ENCODE measurements at regions not wholly inside any gene's neighbourhood (a gene's known extent, or its start where the extent isn't known, plus 50 kb on each side); places are given as distances from the start of the nearest gene placed in this dataset.

GRCh38 chr2:2575181-2575577, 244.1 kb upstream of the MYT1L start:
- no peak for DNase-seq

- no peak for DNase-seq
Measured at GRCh38 chr2:2574401-2575180, 243.5 kb upstream of the MYT1L start.

- DNase-seq = no peak
Measured at GRCh38 chr2:2573658-2574293, 242.7 kb upstream of the MYT1L start.

DNA sequence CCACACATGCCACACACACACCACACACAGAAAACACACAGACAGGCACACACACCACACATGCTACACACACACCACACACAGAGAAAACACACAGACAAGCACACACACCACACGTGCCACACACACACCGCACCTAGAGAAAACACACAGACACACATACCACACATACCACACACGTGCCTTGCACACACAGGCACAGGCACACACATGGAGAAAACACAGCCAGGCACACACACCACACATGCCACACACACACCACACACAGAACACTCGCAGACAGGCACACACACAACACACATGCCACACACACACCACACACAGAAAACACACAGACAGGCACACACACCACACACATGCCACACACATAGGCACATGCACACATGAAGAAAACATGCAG, 242.1 kb upstream of the MYT1L start:
- no peak for DNase-seq

- no peak for DNase-seq
Measured at GRCh38 chr2:2572393-2573204, 241.5 kb upstream of the MYT1L start.

DNA sequence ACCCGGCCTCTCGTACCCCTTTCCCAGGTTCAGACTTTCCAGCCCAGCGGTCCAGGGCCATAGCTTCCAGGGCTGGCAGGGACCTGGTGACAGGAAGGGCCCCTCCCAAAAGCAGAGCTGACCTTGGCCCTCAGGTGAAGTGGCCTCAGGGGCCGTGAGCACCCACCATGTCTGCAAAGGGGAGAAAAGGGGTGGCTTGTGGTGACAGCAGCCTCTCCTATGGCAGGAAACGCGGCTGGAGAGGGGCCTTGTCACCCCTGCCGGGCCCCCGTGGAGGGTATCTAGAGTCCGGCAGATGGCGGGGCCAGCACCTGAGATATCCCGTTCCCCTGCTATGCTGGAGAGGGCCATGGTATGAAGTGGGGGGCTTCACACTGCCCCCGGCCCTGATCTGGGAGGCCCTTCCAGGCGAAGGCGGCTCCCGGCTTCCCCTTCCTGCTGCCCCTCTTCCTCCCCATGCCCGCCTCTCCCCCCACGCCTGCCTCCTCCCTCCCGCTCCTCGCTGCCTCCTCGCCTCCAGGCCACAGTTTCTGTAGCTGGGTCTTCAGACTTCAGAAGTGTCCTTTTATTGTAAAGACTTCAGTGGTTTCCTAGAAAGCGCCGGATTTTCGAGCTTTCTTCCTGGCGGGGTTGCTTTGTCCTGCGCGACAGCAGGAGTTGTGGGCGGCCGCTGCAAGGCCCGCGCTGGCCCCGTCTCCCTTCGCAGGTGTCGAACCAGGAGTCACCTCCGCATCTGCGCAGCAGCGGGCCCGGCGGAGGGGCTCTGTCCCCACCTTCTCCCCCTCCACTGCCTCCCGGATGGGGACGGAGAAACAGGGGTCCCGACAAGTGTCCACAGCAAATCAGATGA, 240.5 kb upstream of the MYT1L start:
- DNase-seq = no peak

DNA sequence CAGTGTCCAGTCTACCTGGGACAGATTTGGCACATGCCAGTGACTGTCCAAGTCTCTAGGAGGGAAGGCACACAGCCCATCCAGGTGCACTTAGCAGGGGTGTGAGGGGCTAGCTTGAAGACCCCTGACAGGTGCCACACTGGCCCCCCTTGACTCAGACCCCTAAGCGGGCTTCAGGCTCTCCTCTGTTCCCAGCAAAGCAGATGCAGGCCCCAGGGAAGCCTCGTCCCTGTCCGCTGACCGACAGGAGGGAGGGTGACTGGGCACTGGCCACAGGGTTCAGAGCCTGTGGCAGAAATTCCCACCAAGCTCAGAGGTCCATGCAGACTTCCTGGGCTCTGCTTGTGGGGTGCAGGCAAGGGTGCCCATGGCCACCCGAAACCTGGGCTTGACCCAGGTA, 239.8 kb upstream of the MYT1L start:
- DNase-seq = no peak

- DNase-seq = no peak
Measured at GRCh38 chr2:2570360-2570759, 239.3 kb upstream of the MYT1L start.

GRCh38 chr2:2569836-2570235, 238.8 kb upstream of the MYT1L start:
- DNase-seq = no peak

GRCh38 chr2:2569306-2569705, 238.2 kb upstream of the MYT1L start:
- no peak for DNase-seq

DNA sequence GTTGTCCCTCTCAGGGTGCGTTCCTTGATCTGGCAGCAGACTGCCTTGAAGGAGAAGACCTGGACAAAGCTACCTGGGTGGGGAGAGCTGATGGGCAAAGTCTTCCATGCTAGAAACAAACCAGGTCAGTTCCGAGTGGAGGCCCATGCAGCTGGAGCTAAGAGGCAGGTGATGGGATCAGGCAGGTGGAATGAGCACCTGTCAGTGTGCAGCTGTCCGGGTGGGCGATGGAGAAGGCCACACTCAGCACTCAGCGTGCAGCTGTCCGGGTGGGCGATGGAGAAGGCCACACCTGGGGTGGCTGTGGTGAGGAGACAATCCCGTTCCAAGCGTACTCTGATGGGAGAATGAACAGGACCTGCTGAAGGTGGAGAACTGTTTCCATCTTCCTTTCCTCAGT, 237.3 kb upstream of the MYT1L start:
- no peak for DNase-seq

DNA sequence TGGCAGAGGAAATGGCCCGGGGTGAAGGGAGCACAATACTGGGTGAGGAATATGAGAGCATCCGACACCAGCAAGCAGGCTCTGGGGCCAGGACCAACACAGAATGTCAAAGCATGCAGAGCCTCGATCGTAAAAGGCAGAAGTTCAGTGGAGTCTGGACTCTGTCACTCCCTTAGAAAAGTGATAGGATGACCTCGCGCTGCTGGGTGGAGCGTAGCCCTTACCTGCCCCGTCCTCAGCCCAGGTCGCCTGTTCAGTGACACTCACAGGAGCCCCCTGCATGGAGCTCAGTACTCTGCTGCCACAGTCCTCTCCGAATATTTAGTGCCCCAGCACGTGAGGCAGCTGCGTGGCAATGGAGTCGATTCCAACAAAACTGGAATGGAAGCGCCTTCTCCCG, 236.7 kb upstream of the MYT1L start:
- DNase-seq = no peak

DNA sequence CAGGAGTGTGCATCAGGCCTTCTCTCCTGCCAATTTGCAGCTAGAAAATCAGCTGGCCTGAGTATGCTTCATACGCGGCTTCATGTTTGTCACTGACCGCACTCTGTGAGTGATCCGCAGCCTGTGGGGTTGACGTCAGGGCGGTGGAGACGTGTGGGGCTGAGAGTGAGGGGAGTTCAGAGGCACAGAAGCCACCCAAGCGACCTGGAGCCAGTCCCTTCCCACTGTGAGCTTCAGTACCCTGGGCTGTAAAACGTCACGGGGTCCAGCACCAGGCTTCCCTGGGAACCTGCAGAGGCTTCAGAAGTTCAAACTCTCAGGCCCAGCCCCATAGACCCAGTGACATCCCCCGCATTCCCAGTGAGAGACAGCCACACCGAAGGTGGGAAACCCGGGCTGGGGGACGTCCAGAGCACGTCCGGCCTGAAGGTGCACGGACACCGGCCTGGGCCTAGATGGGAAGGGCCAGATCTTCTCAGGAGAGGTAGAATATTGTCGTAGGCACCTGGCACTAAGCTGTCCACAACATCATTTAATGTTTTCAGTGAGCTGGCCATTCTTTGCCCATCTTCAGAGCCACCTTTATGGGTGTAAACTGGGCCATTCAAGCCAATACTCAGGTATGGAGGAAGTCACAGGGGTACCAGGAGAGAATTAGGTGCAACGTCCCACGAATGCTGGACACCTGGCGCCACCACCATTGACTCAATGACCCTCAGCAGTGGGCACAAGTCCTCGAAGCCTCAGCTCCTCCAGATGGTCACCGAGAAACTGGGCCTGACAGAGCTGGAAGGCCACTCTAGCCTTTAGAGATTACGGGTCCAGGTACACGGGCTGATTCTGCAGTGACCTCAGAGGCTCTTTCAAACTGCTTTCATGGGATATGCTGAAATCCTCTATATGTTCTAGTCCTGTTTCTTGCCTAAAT, 235.6 kb upstream of the MYT1L start:
- DNase-seq = no peak

DNA sequence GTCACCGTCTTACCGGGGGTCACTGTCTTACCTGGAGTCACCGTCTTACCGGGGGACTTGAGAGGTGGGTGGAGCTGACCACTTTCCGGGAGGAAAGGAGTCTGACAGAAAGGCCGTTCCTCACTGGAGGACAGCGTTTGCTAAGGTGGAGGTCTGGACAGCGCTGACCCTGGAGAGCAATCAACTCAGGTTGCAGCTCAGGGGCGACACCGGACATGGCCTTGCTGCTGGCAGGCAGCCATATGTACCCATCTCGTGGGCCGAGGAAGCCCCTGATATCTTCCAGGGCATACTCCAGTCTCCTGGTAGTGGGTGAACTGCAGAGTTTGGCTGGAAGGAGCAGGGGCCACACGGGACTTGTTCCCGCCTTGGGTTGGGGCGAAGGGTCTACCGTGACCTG, 234.6 kb upstream of the MYT1L start:
- no peak for DNase-seq

GRCh38 chr2:2564300-2565078, 233.4 kb upstream of the MYT1L start:
- DNase-seq = peak; percentile 48

GRCh38 chr2:2563309-2563860, 232.3 kb upstream of the MYT1L start:
- no peak for DNase-seq

DNA sequence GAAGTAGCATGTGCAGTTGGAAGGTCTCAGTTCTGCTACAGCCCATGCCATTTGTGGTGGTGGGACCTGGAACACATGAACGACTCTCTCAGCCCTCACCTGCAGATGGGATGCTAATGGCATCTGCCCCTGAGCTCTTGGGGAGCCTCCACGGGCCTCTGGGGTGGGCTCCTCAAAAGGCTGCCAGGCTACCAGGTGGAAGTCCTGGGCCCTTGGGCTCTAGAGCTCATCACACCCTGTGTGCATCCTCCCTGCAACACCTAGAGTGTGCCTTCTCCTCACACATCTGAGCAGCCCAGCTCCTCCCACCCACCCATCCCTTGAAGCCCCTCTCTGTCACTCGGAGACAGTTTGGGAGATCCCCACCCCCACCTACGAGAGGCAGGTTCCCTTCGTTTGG, 231.8 kb upstream of the MYT1L start:
- no peak for DNase-seq

DNA sequence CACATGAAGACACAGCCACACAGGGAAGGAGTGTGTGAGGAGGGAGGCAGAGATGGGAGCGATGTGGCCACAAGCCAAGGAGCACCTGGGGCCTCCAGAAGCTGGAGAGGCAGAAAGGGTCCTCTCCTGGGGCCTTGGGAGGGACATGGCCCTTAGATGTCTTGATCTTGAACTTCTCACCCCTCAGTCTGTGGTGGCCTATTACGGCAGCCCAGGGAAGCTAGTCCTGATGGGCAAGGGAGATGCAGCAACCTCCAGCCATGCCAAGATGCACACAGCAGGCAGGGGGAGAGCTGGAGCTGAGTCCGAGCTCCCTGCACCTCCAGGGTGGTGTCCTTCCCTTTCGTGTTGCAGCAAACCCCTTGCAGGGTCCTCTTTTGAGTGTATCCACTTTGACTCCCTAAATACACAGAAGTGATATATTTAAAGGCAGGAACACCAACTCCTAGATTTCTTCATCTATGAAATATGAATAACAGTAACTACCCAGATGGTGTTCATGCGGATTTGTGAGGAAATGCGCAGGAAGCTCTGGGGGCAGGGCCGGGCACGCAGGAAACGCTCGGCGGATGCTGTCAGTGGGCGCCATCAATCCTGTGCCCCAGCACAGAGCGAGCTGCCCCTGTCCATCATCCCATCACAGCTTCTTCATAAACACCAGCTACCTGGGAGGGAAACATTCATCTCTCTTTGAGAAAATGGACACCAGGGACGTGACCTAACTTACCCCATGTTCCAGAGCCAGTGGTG, 230.4 kb upstream of the MYT1L start:
- DNase-seq = no peak

- DNase-seq = no peak
Measured at GRCh38 chr2:2560374-2561015, 229.4 kb upstream of the MYT1L start.

All from NCI-H526 treated with DMSO at 0.1 percent for 48 hours (cell line).